Neural cell (in vitro differentiated cells): ENCODE measurements at regions not wholly inside any gene's neighbourhood (a gene's known extent, or its start where the extent isn't known, plus 50 kb on each side); places are given as distances from the start of the nearest gene placed in this dataset.

Experiments
- CTCF ChIP-seq: fragments of 450-650 bp; IDR thresholded peaks from 2 replicates; pipeline ENCODE4 v1.5.1; 2014; ENCODE audit warnings: antibody characterized with exemption, mild to moderate bottlenecking, moderate library complexity; ENCODE audit not compliant: poor library complexity, severe bottlenecking
- EZH2 ChIP-seq: fragments of 200-600, 300-800 bp; shearing (Covaris generic), sonication (generic); IDR thresholded peaks from 2 replicates; pipeline ENCODE4 v1.6.1; 2014; ENCODE audit warnings: antibody characterized with exemption, low read length, borderline replicate concordance, mild to moderate bottlenecking; ENCODE audit not compliant: insufficient read depth, poor library complexity, severe bottlenecking
- POLR2AphosphoS5 ChIP-seq: IDR thresholded peaks from 2 replicates; pipeline ENCODE4 v1.6.1; 2012
- TAF1 ChIP-seq: IDR thresholded peaks from 2 replicates; pipeline ENCODE4 v1.6.1; 2012; ENCODE audit warnings: low read depth
- TF ChIP-seq, protein P1 (sequence below): IDR thresholded peaks from 2 replicates; pipeline ENCODE4 v1.6.1; 2012; ENCODE audit warnings: borderline replicate concordance

GRCh38 chr5:155481182-155481581, 467.6 kb downstream of the KIF4B start:
- TF ChIP-seq EZH2 (no peak), CTCF (no peak), TAF1 (no peak), POLR2AphosphoS5 (no peak)
- TF ChIP-seq, protein P1, sequence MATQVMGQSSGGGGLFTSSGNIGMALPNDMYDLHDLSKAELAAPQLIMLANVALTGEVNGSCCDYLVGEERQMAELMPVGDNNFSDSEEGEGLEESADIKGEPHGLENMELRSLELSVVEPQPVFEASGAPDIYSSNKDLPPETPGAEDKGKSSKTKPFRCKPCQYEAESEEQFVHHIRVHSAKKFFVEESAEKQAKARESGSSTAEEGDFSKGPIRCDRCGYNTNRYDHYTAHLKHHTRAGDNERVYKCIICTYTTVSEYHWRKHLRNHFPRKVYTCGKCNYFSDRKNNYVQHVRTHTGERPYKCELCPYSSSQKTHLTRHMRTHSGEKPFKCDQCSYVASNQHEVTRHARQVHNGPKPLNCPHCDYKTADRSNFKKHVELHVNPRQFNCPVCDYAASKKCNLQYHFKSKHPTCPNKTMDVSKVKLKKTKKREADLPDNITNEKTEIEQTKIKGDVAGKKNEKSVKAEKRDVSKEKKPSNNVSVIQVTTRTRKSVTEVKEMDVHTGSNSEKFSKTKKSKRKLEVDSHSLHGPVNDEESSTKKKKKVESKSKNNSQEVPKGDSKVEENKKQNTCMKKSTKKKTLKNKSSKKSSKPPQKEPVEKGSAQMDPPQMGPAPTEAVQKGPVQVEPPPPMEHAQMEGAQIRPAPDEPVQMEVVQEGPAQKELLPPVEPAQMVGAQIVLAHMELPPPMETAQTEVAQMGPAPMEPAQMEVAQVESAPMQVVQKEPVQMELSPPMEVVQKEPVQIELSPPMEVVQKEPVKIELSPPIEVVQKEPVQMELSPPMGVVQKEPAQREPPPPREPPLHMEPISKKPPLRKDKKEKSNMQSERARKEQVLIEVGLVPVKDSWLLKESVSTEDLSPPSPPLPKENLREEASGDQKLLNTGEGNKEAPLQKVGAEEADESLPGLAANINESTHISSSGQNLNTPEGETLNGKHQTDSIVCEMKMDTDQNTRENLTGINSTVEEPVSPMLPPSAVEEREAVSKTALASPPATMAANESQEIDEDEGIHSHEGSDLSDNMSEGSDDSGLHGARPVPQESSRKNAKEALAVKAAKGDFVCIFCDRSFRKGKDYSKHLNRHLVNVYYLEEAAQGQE, result no peak
